GM12801 (cell line): ENCODE measurements at regions not wholly inside any gene's neighbourhood (a gene's known extent, or its start where the extent isn't known, plus 50 kb on each side); places are given as distances from the start of the nearest gene placed in this dataset.

Experiments used
- TF ChIP-seq, protein P1 (sequence below): IDR thresholded peaks from one replicate; pipeline ENCODE4 v1.5.1; 2011; ENCODE audit warnings: control low read depth; ENCODE audit not compliant: insufficient read length; ENCODE audit errors: extremely low read depth

DNA sequence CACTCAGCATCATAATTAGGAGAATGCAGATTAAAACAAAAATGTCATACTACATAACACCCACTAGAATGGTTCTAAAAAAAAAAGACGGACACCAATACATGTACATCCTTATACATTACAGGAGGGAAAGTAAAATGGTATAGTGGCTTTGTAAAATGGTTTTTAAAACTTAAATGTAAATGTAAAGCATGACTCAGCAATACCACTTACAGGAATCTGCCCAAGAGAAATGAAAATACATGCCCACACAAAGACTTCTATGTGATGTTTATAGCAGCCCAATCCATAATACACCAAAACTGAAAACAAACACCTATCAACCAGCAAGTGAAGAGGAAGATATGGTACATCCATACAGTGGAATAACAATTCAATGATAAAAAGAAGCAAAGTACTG, 939.1 kb upstream of the ACO1 start:
- TF ChIP-seq, protein P1, sequence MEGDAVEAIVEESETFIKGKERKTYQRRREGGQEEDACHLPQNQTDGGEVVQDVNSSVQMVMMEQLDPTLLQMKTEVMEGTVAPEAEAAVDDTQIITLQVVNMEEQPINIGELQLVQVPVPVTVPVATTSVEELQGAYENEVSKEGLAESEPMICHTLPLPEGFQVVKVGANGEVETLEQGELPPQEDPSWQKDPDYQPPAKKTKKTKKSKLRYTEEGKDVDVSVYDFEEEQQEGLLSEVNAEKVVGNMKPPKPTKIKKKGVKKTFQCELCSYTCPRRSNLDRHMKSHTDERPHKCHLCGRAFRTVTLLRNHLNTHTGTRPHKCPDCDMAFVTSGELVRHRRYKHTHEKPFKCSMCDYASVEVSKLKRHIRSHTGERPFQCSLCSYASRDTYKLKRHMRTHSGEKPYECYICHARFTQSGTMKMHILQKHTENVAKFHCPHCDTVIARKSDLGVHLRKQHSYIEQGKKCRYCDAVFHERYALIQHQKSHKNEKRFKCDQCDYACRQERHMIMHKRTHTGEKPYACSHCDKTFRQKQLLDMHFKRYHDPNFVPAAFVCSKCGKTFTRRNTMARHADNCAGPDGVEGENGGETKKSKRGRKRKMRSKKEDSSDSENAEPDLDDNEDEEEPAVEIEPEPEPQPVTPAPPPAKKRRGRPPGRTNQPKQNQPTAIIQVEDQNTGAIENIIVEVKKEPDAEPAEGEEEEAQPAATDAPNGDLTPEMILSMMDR: no peak

DNA sequence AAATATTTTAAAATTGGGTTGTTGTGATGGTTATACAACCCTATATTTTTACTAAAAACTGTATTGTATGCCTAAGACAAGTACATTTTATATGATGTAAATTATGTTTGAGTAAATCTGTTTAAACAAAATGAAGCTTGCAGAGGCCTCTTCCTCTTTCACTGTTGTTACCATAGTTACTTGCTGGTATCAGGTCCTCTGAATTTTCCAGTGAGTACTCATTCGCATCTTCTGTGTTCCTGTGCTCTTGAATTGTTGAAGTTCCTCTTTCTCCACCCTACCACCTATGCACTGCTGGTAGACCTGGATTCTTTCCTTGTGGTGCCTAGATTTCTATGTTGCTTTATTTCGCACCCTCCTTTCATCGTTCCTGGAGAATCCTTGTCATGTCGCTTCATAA, 938.5 kb upstream of the ACO1 start:
- TF ChIP-seq, protein P1: no peak

DNA sequence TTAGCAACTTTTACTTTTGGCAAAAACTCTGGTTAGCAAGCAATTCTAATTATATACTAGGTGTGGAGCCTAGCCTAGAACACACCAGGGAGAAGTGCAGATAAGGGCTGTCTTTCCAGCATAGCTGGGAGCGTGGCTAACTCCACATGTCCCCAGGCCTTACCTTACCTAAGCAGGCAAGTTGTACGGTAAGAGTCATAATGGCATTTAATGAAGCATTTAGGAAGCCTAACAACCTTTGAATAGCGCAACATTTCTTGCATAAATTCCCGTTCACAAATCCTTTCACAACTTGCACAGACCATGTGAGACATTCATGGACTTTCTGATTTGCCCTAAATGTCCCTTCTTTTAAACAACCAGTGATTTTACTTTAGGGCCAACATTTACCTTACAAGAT, 917.4 kb upstream of the ACO1 start:
- TF ChIP-seq, protein P1: no peak

DNA sequence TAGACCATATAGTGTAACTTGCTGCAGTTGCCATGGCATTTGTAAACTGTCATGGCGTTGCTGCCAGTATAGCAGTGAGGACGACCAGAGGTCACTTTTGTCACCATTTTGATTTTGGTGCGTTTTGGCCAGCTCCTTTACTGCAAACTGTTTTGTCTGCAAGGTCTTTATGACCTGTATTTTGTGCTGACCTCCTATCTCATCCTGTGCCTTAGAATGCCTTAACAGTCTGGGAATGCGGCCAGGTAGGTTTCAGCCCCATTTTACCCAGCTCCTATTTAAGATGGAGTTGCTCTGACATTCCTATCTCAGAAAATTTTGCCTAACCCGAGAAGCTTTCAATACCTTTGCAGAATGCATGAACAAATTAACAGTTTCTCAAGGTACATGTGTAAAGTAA, 914.4 kb upstream of the ACO1 start:
- TF ChIP-seq, protein P1: no peak

- TF ChIP-seq, protein P1: no peak
Observed at GRCh38 chr9:31471010-31471409, 913.4 kb upstream of the ACO1 start.

DNA sequence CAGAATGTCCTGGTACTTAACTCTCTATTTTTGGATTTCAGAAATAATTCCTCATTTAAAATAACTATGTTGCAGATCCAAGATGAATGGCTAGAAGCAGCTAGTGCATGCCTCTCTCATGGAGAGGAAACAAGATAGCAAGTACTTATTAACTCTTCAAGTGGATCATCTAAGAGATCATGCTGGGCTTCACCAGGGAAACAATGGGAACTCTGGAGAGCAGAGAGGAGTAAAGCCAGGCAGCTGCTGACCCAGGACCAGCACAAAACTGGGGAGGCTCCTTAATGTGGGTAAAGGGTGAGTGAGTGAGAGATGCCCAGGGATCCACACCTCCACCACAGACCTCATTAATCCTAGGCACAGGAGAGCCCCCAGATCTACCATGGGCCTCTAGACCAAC, 897.8 kb upstream of the ACO1 start:
- TF ChIP-seq, protein P1: no peak

- TF ChIP-seq, protein P1: no peak
Observed at GRCh38 chr9:31490551-31491106, 893.8 kb upstream of the ACO1 start.

- TF ChIP-seq, protein P1: no peak
Observed at GRCh38 chr9:31492229-31492628, 892.2 kb upstream of the ACO1 start.
